CD4-positive, alpha-beta T cell (primary cell): ENCODE measurements at regions not wholly inside any gene's neighbourhood (a gene's known extent, or its start where the extent isn't known, plus 50 kb on each side); places are given as distances from the start of the nearest gene placed in this dataset.
A peak's percentile ranks its signal among the peaks of the same experiment; 100 is the strongest.

Experiments used
- ATAC-seq: fragments of 200-7000 bp; cut with Tn5 transposase; one replicate; pipeline ENCODE4 v1.10.0; 2022; ENCODE audit warnings: mild to moderate bottlenecking; ENCODE audit not compliant: poor library complexity
- CTCF ChIA-PET: fragments of 350-600 bp; sonication (Branson Sonifier 250); formaldehyde crosslinking; loops from one replicate; lab custom pipeline; 2021; ENCODE audit warnings: antibody characterized with exemption, inconsistent platforms; lab: Charles Lee
- POLR2A ChIA-PET: fragments of 350-600 bp; sonication (Branson Sonifier 250); formaldehyde crosslinking; loops from one replicate; lab custom pipeline; 2021; ENCODE audit warnings: antibody characterized with exemption, inconsistent platforms; lab: Charles Lee
- DNase-seq, 14 experiments: peaks; one replicate each; pipeline ENCODE4 v3.0.0-alpha.2; 2013 to 2020; ENCODE audit warnings: mixed read lengths in 2 of 14
- H3K27ac ChIP-seq, 2 donors: one replicate each; pipeline versions ENCODE4 v1.5.1 to v1.7.0; 2013; ENCODE audit warnings: low read length in 2 of 2, low read depth in 1 of 2, mild to moderate bottlenecking in 1 of 2
- H3K27me3 ChIP-seq, 2 experiments: 1 replicate in 1 of 2; 2 replicates in 1 of 2; pipeline versions ENCODE4 v1.6.1 to v1.7.0; 2013; ENCODE audit warnings: low read length in 2 of 2, control low read depth in 1 of 2, mild to moderate bottlenecking in 1 of 2, moderate library complexity in 1 of 2; ENCODE audit not compliant: insufficient read depth in 2 of 2, control insufficient read depth in 1 of 2
- H3K36me3 ChIP-seq: one replicate; pipeline ENCODE4 v1.6.1; 2013; ENCODE audit warnings: low read length, control low read depth; ENCODE audit not compliant: insufficient read depth
- H3K4me1 ChIP-seq: one replicate; pipeline ENCODE4 v1.6.1; 2013; ENCODE audit warnings: low read length, control low read depth; ENCODE audit not compliant: insufficient read depth
- H3K4me3 ChIP-seq: one replicate; pipeline ENCODE4 v1.5.1; 2013; ENCODE audit warnings: mild to moderate bottlenecking, low read length, moderate library complexity
- H3K9me3 ChIP-seq, 2 experiments: 1 replicate in 1 of 2; 2 replicates in 1 of 2; pipeline versions ENCODE4 v1.6.1 to v1.7.0; 2013; ENCODE audit warnings: low read length in 2 of 2, mild to moderate bottlenecking in 2 of 2, control low read depth in 1 of 2, moderate library complexity in 1 of 2; ENCODE audit not compliant: control insufficient read depth in 1 of 2, insufficient read depth in 1 of 2
- H3K27ac Mint-ChIP-seq: one replicate; pipeline ENCODE4 v1.8.0; 2020; ENCODE audit warnings: mixed read lengths
- H3K27me3 Mint-ChIP-seq: one replicate; pipeline ENCODE4 v1.8.0; 2021; ENCODE audit warnings: mixed read lengths
- H3K36me3 Mint-ChIP-seq: one replicate; pipeline ENCODE4 v1.8.0; 2021; ENCODE audit warnings: low read depth, mixed read lengths
- H3K4me1 Mint-ChIP-seq: one replicate; pipeline ENCODE4 v1.8.0; 2021; ENCODE audit warnings: low read depth, mixed read lengths
- H3K4me3 Mint-ChIP-seq: one replicate; pipeline ENCODE4 v1.8.0; 2020; ENCODE audit warnings: mild to moderate bottlenecking, mixed read lengths
- H3K9me3 Mint-ChIP-seq: one replicate; pipeline ENCODE4 v1.8.0; 2020; ENCODE audit warnings: mixed read lengths
- intact Hi-C, 2 experiments: fragments of 100-400 bp; cut with DNase I in 1 of 2; cut with micrococcal nuclease in 1 of 2; formaldehyde crosslinking; loops; one replicate each; pipeline versions ENCODE4 v1.15.1 to v1.9.0; 2023 to 2025; cut with DNase I, micrococcal nuclease
- TF ChIP-seq, protein P1 (sequence below): fragments of 200-600 bp; IDR thresholded peaks from one replicate; pipeline ENCODE4 v1.8.0; 2022; ENCODE audit warnings: antibody characterized with exemption, mild to moderate bottlenecking

DNA sequence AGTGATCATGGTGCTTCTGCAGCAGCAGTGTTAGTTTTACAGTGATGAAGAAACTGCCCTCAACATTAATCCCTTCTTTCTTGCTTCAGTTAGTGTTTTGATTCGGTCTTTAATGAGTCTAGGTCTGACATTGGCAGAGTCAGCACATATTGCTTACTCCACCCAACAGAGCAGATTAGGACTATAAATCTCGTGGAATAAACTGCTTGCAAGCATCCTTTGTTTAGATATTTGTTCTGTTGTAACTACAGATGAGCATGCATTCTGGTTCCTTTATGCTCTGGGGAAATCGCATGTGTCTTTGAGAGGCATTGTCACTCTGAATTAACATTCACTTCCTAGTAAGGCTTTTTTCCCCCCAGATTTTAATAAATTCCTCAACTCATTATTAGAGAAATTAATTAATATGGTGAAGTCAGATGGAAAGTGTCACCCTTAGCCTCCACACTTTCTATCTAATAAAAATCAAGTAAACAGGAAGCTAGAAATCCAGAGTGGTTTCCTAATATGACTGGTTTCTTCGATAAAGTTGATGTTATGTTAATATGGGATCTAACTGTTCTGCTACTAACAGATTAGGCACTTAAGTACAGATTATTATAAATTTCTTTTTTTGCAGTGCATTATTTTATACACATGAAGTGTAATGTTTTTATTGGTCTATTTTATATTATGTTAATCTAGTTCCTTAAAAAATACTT lies 86.2 kb upstream of the SSTR1 start:
- H3K27ac Mint-ChIP-seq = no peak overlapping the region

DNA sequence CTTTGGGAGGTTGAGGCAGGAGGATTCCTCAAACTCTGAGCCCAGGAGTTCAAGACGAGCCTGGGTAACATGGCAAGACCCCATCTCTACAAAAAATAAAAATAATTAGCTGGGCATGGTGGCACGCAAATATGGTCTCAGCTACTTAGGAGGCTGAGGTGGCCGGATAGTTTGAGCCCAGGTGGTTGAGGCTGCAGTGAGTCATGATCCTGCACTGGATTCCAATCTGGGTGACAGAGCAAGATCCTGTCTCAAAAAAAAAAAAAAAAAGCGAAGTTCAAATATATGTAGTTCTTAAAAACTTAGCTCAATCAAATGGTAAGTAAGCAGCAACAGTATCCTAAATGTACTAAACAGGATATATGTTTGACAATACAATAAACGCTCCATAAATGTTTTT lies 85.5 kb upstream of the SSTR1 start:
- TF ChIP-seq, protein P1, sequence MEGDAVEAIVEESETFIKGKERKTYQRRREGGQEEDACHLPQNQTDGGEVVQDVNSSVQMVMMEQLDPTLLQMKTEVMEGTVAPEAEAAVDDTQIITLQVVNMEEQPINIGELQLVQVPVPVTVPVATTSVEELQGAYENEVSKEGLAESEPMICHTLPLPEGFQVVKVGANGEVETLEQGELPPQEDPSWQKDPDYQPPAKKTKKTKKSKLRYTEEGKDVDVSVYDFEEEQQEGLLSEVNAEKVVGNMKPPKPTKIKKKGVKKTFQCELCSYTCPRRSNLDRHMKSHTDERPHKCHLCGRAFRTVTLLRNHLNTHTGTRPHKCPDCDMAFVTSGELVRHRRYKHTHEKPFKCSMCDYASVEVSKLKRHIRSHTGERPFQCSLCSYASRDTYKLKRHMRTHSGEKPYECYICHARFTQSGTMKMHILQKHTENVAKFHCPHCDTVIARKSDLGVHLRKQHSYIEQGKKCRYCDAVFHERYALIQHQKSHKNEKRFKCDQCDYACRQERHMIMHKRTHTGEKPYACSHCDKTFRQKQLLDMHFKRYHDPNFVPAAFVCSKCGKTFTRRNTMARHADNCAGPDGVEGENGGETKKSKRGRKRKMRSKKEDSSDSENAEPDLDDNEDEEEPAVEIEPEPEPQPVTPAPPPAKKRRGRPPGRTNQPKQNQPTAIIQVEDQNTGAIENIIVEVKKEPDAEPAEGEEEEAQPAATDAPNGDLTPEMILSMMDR = no peak
- ATAC-seq = no peak
- H3K4me1 Mint-ChIP-seq = peaks cover 25% of the 10 kb centered on the region
- no peak for DNase-seq
- Histone ChIP-seq H3K9me3 (peaks cover 0 to 2% of the 10 kb centered on the region in 2 experiments), H3K27me3 (no peaks in the 10 kb centered on the region), H3K36me3 (no peaks in the 10 kb centered on the region), H3K4me3 (no peak overlapping the region), H3K4me1 (peaks cover 15% of the 10 kb centered on the region), H3K27ac (no peak overlapping the region)
- H3K4me3 Mint-ChIP-seq = no peak overlapping the region
- no peaks in the 10 kb centered on the region for H3K27me3 Mint-ChIP-seq
- CTCF ChIA-PET = interaction anchor here (0.6 kb wide), 1 partner anchor 108 kb away, joined by 5 read pairs; no protein-coding TSS in a partner anchor
- no peaks in the 10 kb centered on the region for H3K36me3 Mint-ChIP-seq
- POLR2A ChIA-PET = no interaction called here
- H3K27ac Mint-ChIP-seq = no peak overlapping the region
- intact Hi-C loops = no loop called here
- no peaks in the 10 kb centered on the region for H3K9me3 Mint-ChIP-seq

More for the DNA sequence above, 86.2 kb upstream of the SSTR1 start:
- Histone ChIP-seq H3K9me3 (peaks cover 0 to 3% of the 10 kb centered on the region in 2 experiments), H3K27me3 (no peaks in the 10 kb centered on the region), H3K36me3 (no peaks in the 10 kb centered on the region), H3K4me1 (peaks cover 15% of the 10 kb centered on the region), H3K4me3 (no peak overlapping the region), H3K27ac (no peak overlapping the region)
- H3K4me3 Mint-ChIP-seq = no peak overlapping the region
- no peaks in the 10 kb centered on the region for H3K9me3 Mint-ChIP-seq
- no peaks in the 10 kb centered on the region for H3K36me3 Mint-ChIP-seq
- no peaks in the 10 kb centered on the region for H3K27me3 Mint-ChIP-seq
- POLR2A ChIA-PET = no interaction called here
- intact Hi-C loops = no loop called here
- DNase-seq (peak in 1 of 14 experiments; percentile 17), ATAC-seq (no peak)
- CTCF ChIA-PET = no interaction called here
- peaks cover 25% of the 10 kb centered on the region for H3K4me1 Mint-ChIP-seq
- TF ChIP-seq, protein P1 = no peak

DNA sequence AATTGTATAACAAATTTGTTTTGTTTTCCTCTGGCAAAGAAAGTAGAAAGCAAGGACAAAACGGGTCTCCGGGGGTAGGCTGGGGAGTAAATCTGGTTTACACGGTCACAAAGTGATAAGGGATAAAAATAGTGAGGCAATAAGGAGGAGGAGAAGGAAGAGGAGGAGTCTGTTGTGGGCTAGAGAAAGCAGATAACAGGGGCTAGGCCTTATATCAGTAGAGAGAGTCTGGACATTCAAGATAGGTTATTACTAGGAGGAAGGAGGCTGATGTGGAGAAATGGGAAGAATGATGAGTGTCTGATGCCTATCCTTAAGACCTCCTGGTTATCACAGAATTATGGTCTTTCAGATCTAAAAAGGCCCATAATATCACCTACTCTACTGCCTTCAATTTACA lies 83.2 kb upstream of the SSTR1 start:
- Histone ChIP-seq H3K27ac (no peak overlapping the region), H3K9me3 (no peaks in the 10 kb centered on the region), H3K4me1 (peaks cover 18% of the 10 kb centered on the region), H3K4me3 (no peak overlapping the region), H3K27me3 (no peaks in the 10 kb centered on the region), H3K36me3 (no peaks in the 10 kb centered on the region)
- H3K4me3 Mint-ChIP-seq = no peak overlapping the region
- H3K4me1 Mint-ChIP-seq = peaks cover 26% of the 10 kb centered on the region
- ATAC-seq (no peak), DNase-seq (no peak)
- TF ChIP-seq, protein P1 = no peak
- intact Hi-C loops = no loop called here
- ChIA-PET POLR2A (no interaction called here), CTCF (no interaction called here)
- no peaks in the 10 kb centered on the region for H3K9me3 Mint-ChIP-seq
- no peak overlapping the region for H3K27ac Mint-ChIP-seq
- H3K27me3 Mint-ChIP-seq = no peaks in the 10 kb centered on the region
- no peaks in the 10 kb centered on the region for H3K36me3 Mint-ChIP-seq
